Stimulated activated CD4-positive, alpha-beta T cell treated with anti-CD3 and anti-CD28 coated beads, TNF-alpha, amount 100 ng/mL, for 4 hours (primary cell): ENCODE measurements at regions not wholly inside any gene's neighbourhood (a gene's known extent, or its start where the extent isn't known, plus 50 kb on each side); places are given as distances from the start of the nearest gene placed in this dataset.
"Not testable (repeated sequence)": the region's sequence is repeated elsewhere in the genome, so short reads cannot be mapped to it uniquely, and the experiment has no call there.

Source experiments
- DNase-seq, 3 experiments: peaks; one replicate each; pipeline ENCODE4 v3.0.0-alpha.2; 2020; ENCODE audit warnings: low read depth in 3 of 3

DNA sequence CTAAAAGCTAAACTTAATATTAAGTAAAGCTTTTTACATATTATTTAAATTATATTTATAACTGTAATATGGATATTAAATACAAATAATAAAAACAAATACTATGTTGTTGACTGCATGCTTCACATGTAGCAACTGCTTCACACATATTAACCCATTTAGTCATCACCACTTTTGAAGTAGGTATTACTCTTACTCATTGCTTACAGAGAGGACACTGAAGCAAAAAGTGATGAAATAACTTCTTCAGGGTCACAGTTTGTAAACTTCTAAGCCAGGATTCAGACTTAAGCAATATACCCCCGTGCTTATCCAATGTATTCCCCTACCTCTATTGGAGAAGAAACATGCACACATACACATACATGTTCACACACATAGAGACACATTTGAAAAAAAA is 166.6 kb downstream of the DKK2 start:
- DNase-seq, result no peak

DNA sequence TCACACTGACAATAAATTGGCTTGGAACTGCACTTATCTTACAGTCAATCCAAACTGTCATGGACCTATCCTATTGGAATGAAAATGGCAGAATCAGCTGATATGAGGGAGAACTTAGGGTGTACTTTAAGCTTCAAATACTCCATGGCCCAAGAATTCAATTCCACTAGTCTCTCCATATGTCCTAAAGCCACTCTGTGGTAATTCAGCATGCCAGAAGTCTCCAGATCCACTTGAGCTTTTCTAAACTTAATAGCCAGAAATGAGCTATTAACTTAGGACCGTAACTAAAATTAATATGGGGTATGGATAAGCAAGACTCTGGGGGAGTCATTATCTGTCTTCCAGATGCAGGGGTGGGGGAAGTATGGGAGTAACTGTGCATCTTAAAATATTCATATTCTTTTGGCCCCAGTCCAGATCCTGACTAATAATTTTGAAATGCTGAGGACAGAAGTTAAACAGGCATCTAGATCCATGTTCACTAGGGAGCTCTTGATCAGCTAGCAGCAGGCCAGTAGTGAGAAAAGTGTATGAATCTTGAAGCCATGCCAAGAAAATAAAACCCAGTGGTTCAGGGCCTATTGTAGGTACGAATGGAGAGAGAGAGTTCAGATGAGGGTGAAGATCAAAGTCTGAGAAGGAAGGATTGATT is 167.6 kb downstream of the DKK2 start:
- DNase-seq, result no peak

DNA sequence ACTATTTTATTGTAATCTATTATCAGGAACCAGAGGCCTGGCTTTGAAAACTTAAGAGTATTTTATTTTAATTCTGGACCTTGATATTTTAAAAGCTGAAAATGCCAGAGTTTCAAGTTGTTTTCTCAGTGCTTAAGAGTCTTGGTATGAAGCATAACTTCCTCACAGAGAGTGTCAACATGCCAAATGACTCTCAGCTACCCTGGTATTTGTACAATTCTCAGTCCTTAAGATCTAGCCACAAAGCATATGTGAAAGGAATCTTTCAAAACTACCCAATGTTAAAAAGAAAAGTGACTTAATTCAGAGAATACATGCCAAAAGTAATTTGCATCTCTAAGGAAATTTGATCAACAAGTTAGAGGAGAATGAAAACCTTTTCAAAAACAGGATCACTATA is 171.9 kb downstream of the DKK2 start:
- no peak for DNase-seq

DNA sequence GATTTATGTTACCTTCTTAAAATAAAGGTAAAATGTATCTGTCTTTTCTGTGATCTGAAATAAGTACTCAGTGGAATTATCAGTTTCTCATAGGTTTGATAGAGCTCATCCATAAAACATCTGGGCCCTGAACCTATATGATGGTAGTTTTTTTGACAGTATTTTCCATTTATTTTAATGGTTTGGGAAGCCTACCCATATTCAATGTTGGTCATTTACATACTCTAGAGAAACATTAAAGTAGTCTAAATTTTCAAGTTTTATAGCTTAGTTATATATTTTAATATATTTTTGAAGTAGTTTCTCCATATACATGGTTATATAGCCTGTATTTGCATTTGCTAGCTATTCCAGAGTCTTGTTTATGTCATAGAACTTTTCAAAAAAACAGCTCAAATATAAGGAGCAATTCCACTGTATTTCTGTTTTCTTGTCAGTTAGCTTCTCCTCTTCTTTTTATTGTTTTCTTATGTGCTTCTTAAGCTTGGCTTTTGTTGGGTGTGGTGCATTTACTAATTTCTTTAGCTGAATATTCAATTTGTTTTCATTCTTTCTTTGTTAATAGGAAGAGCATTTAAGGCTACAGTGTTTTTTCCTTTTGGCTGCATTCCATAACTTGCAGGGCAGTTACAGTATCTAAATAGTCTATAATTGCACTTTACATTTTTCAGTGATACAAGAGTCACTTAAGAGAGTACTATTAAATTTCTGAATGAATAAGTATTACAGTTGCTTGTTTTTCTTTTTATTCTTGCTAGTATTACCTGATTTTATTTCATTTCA is 181.4 kb downstream of the DKK2 start:
- no peak for DNase-seq

DNA sequence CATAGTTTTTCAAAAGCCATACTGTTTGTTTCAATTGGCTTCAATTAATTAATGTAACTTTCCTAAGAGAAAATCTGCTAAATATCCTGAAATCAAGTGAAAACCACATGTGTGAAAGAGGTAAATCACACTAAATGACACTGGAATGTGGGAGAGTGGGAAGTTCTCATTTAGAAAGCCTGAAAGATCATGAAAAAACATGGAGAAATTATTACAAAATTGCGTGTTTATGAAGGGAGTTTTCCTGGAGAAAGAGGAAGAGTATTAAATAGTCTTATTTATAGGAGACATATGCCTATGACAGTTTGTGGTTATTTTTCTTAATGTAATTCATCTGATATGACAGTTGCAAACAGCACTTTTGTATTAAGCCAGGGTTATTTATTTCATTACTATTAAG is 183.7 kb downstream of the DKK2 start:
- no peak for DNase-seq

DNA sequence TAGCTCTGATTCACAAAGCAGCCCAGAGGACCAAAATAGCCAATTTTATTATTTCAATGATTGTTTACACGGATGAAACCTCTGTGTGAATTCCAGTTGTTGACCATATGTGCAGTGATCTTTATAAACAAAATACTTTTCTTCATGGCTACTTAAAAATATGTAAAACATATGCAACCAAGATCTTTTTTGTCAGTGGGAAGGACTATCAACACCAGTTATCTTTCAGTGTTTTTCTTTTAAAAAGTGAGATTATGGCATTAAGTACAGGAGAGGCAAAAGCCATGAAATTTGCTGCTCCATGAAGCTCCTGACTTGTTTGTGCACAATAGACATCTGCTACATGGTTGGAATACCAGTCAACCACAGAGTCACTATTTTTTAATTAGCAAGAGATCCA is 184.4 kb downstream of the DKK2 start:
- no peak for DNase-seq

DNA sequence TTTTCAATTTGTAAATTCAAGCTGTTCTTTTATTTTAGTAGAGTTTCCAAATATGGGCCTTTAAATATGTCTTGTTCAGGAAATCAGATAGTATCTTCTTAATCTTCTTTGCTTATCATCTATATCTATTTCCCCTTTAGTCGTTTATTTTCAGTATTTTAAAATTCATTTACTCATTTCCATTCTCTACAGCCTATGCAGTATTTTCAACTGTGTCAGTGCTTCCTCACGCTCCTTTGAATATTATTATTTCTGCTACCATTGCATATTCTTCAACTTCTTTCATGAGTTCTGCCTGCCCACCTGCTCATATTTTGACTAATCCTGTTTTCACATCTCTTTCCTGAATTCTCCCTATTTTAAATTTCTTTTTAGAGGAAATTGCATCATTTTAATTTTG is 185.4 kb downstream of the DKK2 start:
- DNase-seq, result no peak

DNA sequence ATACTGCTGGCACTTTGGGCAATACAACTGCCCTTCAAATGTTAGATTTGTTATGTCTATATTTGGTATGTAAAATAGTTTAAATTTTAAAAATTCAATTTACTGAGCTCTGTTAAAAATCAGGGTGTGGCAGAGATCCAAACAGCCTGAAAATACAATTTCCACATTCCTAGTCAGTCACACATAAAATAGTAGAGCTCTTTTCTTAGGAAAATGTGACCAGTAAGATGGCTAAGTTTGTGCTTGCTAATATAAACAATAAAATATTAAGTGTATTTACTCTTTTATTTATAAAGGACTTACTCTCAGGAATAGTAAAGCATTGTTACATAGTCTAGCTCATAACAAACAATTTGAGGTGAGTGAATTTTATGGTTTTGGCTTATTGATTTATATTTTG is 200.2 kb downstream of the DKK2 start:
- no peak for DNase-seq

DNA sequence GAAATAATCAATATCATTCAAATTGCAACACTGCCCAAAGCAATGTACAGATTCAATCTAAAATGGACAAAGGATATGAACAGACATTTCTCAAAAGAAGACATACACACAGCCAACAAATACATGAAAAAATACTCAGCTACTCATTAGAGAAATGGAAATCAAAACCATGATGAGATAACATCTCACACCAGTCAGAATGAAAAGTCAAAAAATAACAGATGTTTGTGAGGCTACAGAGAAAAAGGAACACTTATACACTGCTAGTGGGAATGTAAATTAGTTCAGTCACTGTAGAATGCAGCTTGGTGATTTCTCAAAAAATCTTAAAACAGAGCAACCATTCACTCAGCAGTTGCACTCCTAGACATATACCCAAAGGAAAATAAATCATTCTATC is 205.2 kb downstream of the DKK2 start:
- DNase-seq, result no peak

DNA sequence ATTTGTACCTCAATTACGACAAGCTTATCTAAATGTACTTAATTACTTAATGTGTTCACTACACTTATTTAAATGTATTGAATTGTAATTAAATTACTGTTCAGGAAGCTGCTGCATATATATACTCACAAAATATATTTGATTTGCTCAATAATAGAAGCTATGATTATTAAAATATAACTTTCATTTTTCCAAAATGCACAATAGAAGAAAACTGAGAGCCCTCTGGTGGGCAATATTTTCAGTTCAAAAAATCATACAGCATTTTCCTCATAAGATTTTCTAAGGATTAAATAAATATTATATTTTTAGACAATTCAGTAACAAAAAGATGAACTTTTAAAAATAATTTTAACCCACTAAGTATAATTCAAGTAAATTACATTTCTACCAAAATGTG is 217.3 kb downstream of the DKK2 start:
- no peak for DNase-seq

DNA sequence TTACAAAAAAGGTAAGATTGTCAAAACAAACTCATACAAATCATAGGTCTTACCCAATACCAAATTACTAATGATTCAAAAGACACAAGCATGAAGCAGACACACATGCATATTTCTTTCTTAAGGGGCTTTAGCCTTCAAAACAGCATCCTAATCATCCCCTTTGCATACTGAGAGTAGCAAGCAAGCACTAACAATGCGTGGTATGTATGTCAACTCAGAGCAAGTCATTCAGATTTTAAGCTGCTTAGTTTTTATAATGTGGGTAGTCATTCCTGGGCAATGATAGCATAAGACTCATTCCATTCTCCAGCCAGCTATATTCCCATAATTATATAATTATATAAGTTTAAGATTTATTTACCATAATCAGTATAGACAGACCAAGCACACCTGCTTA is 219.6 kb downstream of the DKK2 start:
- no peak for DNase-seq

DNA sequence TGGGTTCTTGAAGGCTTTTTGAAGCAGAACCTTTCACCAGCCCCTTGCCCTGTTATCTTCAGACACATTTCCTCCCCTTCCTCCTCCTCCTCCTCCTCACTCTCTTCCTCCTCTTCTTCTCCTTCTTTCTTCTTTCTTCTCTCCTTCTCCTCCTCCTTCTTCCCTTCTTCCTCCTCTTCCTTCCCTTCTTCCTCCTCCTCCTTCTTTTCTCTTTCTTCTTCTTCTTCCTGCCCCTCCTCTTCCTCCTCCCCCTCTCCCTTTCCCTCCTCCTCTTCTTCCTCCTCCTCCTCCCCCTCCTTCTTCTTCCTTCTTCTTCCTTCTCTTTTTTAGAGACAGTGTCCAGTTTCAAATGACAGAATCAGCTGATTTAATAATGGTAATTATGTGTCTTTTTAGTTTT is 226.0 kb downstream of the DKK2 start:
- DNase-seq, result no peak

DNA sequence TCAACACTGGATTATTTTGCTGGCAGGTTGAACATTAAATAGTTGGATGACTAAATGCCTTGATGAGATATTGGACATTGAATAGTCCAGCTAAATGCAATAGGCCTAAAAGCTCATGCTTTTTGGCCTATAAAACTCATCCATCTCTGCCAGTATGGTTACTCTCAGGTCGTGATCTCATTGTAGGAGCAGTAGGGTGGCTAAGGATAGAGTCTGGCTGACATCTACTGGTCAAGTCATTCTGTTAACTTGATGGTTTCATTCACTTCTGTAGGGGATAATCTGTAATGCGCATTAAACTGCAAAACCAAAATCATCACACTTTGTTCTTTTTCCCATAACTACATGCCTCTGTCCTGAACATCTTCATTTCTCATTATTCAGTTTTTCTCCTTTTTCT is 227.0 kb downstream of the DKK2 start:
- no peak for DNase-seq

DNA sequence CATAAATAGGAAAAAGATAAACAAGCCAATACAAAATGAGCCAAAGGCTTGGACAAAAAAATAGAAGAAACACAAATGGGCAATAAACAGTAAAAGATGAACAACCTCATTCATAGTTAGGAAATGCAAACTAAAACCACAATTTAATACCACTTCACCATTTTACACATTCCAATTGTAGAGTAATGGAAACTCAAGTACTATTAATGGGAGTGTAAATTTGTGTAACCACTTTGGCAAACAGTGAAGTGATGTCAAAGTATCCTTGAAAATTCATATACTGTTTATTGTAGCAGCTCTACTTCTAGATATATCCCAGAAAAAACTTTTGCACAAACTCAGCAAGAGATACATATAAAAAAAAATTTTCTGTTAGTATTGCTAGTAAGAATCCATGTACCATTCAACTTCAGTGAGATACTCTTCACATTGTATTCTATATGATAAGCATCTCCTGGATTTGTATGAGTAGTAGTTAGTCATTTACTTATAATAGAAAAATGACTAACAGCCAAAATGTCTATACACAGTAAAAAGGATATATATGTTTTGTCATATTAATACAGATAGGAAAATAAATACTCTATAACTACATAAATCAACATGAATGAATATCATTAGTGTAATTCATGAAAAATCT is 229.8 kb downstream of the DKK2 start:
- no peak for DNase-seq

DNA sequence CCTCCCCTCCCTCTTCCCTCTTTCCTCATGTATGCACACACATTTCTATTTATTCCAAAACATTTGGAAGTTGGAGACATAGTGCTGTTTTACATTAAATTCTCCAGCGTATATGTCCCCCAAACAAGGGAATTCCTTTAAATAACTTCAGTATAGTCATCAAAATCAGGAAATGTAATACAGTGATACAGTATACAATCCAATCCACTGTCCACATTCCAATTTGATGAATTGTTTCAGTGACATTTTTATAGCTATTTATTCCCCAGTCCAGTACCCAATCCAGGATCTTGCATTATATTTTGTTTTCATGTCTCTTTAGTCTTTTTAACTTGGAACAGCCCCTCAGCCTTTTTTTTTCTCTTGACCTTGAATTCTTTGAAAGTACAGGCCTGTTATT is 233.0 kb downstream of the DKK2 start:
- no peak for DNase-seq

DNA sequence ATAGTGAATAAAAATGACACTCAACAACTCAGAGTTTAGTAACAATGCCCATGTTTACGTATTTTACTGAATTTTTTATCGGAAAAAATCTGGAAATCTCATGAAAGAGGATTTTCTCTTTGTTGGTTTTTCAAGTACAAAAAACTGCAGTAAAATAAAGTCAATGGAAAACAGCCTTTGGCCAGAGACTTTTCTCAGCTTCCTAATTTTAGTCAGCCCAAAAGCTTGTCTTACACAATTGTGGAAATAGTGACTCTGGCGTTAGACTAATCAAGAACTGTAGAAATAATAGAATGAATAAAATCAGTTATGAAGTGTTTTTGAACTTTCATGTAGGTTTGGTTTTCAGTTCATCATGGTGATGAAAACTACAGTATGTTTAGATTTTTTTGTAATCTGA is 234.7 kb downstream of the DKK2 start:
- no peak for DNase-seq

DNA sequence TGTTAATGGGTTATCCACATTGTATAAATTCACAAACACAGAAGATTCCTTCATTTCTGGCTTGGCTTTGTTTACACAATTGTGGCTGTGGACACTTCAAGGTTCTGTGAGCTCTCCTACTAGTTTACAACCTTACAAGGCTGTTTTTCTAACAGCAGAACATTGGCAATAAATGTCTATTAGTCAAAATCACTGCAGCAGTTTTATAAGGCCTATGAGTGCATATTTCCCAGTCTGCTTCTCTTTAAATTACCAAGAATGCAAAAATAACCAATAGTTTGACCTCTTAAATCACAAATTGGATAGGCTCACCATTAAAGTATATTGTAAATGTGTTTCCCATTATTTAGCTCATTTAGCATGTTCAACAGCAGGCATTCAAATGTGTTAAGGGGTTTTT is 239.2 kb downstream of the DKK2 start:
- DNase-seq, result no peak

DNA sequence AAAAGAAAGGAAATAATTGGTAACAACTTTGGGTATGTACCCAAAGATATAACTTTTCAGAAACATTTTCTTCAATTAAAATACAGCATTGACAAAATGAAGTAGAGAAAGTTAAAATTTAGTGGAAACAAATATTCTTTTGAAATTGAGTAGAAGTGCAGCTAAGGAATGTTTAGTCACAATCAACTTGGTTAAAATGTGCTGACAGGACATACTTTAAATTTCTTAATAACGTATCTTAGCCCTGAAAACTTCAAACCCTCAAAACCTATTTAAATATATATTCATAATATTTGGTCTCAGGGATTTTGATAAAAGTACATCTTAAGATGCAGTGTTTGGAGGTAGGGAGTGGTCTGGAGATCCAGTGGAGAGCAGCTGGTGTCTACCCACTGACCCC is 240.8 kb downstream of the DKK2 start:
- no peak for DNase-seq

DNA sequence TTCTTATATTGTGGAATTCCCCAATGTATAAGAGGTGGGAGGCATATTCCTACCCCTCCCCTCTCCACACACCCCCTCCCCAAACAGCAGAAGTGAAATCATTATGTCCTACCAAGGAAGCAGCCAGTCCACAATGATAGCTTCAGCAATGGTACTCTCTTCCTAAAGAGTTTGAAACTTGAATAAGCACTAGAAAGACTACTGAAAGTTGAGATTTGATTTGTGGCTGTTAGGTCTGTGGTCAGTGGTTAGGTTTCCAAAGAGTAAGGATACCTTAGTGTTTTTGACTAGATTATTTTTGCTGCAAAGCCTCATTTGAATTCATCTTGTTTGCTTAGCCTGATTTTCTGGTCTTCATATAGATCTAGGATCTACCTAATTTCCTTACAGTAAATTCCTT is 242.2 kb downstream of the DKK2 start:
- DNase-seq, result no peak

DNA sequence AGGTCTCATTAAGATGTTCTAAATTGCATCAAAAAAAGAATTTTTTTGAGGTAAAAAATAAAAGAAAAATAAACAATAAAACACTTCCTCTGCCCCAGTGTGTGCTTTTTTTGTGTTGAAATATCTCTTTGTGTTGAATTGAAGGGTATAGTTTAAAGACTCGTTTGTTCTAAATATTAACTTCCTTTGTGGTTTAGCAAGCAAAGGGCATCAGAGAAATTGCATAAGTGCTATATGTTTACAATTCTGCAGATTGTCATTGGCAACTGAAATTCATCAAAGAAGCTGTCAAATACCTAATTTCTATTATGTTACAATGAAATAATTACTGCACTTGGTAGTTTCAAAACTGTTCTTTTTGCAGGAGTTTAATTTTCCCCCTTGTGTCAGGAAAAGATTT is 260.5 kb downstream of the DKK2 start:
- DNase-seq, result no peak

DNA sequence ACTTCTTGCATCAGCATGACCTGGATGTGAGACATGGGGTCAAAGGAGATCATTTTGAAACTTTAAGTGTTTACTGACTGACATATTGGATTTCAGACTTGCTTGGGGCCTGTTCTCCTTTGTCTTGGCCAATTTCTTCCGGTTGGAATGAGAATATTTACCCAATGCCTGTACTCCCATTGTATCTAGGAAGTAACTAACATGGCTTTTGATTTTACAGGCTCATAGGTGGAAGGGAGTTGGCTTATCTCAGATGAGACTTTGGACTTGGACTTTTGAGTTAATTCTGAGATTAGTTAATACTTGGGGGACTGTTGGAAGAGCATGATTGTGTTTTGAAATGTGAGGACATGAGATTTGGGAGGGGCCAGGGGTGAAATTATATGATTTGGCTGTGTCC is 262.1 kb downstream of the DKK2 start:
- DNase-seq, result not testable (repeated sequence)

DNA sequence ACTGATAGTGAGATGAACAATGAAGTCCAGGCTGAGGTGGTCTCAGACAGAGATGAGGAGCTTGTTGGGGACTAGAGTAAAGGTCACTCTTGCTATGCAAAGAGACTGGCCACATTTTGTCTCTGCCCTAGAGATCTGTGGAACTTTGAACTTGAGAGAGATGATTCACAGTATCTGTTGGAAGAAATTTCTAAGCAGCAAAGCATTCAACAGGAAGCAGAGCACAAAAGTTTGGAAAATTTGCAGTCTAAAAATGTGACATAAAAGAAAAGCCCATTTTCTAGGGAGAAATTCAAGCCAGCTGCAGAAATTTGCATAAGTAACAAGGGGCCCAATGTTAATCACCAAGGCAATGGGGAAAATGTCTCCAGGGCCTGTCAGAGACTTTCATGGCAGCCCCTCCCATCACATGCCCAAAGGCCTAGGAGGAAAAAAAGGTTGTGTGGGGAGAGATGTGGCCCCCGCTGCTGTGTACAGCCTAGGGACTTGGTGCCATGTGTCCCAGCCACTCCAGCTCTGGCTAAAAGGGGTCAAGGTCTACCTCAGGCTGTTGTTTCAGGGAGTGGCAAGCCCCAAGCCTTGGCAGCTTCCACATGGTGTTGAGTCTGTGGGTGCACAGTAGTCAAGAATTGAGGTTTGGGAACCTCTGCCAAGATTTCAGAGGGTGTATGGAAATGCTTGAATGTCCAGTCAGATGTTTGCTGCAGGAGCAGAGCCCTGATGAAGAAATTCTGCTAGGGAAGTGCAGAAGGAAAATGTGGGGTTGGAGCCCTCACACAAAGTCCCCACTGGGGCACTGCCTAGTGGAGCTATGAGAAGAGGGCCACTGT is 262.8 kb downstream of the DKK2 start:
- no peak for DNase-seq
